ENCODE measurements at regions not wholly inside any gene's neighbourhood (a gene's known extent, or its start where the extent isn't known, plus 50 kb on each side); places are given as distances from the start of the nearest gene placed in this dataset.

GRCh38 chr3:103057487-103057886, 622.7 kb downstream of the ZPLD1 start:
- H3K9me3 ChIP-seq (ENCODE audit: control insufficient read depth, low read length) = no peaks in the 10 kb centered on the region
- no peak for DNase-seq
- H3K27me3 ChIP-seq (ENCODE audit: control insufficient read depth, insufficient read depth) = no peaks in the 10 kb centered on the region
- H3K4me3 ChIP-seq (ENCODE audit: low read length) = no peak overlapping the region
- intact Hi-C loops (cut with DNase I) = no loop called here
- ATAC-seq = no peak
- H3K27ac ChIP-seq (ENCODE audit: low read length) = no peak overlapping the region
- H3K4me1 ChIP-seq (ENCODE audit: control insufficient read depth, insufficient read depth, low read length) = no peaks in the 10 kb centered on the region

GRCh38 chr3:103059432-103059831, 624.6 kb downstream of the ZPLD1 start:
- H3K27me3 ChIP-seq (ENCODE audit: control insufficient read depth, insufficient read depth) = no peaks in the 10 kb centered on the region
- no peaks in the 10 kb centered on the region for H3K4me1 ChIP-seq (ENCODE audit: control insufficient read depth, insufficient read depth, low read length)
- intact Hi-C loops (cut with DNase I) = no loop called here
- 73% methylated on average over 2 of the region's 2 CpGs for WGBS
- no peak overlapping the region for H3K27ac ChIP-seq (ENCODE audit: low read length)
- no peak for DNase-seq
- no peak overlapping the region for H3K4me3 ChIP-seq (ENCODE audit: low read length)
- no peak for ATAC-seq
- H3K9me3 ChIP-seq (ENCODE audit: control insufficient read depth, low read length) = no peaks in the 10 kb centered on the region

- Histone ChIP-seq H3K4me3 (ENCODE audit: low read length) (no peak overlapping the region), H3K9me3 (ENCODE audit: control insufficient read depth, low read length) (no peaks in the 10 kb centered on the region), H3K27me3 (ENCODE audit: control insufficient read depth, insufficient read depth) (no peaks in the 10 kb centered on the region), H3K4me1 (ENCODE audit: control insufficient read depth, insufficient read depth, low read length) (no peaks in the 10 kb centered on the region), H3K27ac (ENCODE audit: low read length) (no peak overlapping the region)
- intact Hi-C loops (cut with DNase I) = no loop called here
- ATAC-seq = no peak
- 85% methylated on average over 3 of the region's 3 CpGs for WGBS
- no peak for DNase-seq
Measured at GRCh38 chr3:103060242-103060641, 625.4 kb downstream of the ZPLD1 start.

- no peak overlapping the region for H3K27ac ChIP-seq (ENCODE audit: low read length)
- WGBS = 81% methylated on average over 2 of the region's 2 CpGs
Measured at GRCh38 chr3:103067963-103068362, 633.1 kb downstream of the ZPLD1 start.

GRCh38 chr3:103075282-103075681, 640.5 kb downstream of the ZPLD1 start:
- Histone ChIP-seq H3K4me1 (ENCODE audit: control insufficient read depth, insufficient read depth, low read length) (no peaks in the 10 kb centered on the region), H3K4me3 (ENCODE audit: low read length) (no peak overlapping the region), H3K27me3 (ENCODE audit: control insufficient read depth, insufficient read depth) (no peaks in the 10 kb centered on the region), H3K27ac (ENCODE audit: low read length) (no peak overlapping the region), H3K9me3 (ENCODE audit: control insufficient read depth, low read length) (no peaks in the 10 kb centered on the region)
- ATAC-seq = no peak
- 83% methylated on average over 2 of the region's 2 CpGs for WGBS
- DNase-seq = no peak
- intact Hi-C loops (cut with DNase I) = no loop called here

More at GRCh38 chr3:103067963-103068362, 633.1 kb downstream of the ZPLD1 start:
- Histone ChIP-seq H3K4me1 (ENCODE audit: control insufficient read depth, insufficient read depth, low read length) (no peaks in the 10 kb centered on the region), H3K27me3 (ENCODE audit: control insufficient read depth, insufficient read depth) (no peaks in the 10 kb centered on the region), H3K4me3 (ENCODE audit: low read length) (no peak overlapping the region), H3K9me3 (ENCODE audit: control insufficient read depth, low read length) (no peaks in the 10 kb centered on the region)
- ATAC-seq (no peak), DNase-seq (no peak)
- intact Hi-C loops (cut with DNase I) = no loop called here

- 83% methylated on average over 3 of the region's 3 CpGs for WGBS
- H3K27me3 ChIP-seq (ENCODE audit: control insufficient read depth, insufficient read depth) = no peaks in the 10 kb centered on the region
Measured at GRCh38 chr3:103077910-103078309, 643.1 kb downstream of the ZPLD1 start.

GRCh38 chr3:103082501-103082900, 647.7 kb downstream of the ZPLD1 start:
- H3K4me1 ChIP-seq (ENCODE audit: control insufficient read depth, insufficient read depth, low read length) = no peaks in the 10 kb centered on the region
- no peak overlapping the region for H3K4me3 ChIP-seq (ENCODE audit: low read length)
- DNase-seq (no peak), ATAC-seq (no peak)
- H3K27me3 ChIP-seq (ENCODE audit: control insufficient read depth, insufficient read depth) = no peaks in the 10 kb centered on the region
- WGBS = 89% methylated on average over 1 of the region's 1 CpG
- H3K9me3 ChIP-seq (ENCODE audit: control insufficient read depth, low read length) = no peaks in the 10 kb centered on the region
- H3K27ac ChIP-seq (ENCODE audit: low read length) = no peak overlapping the region
- intact Hi-C loops (cut with DNase I) = no loop called here

More at GRCh38 chr3:103077910-103078309, 643.1 kb downstream of the ZPLD1 start:
- no peak overlapping the region for H3K27ac ChIP-seq (ENCODE audit: low read length)
- no peaks in the 10 kb centered on the region for H3K9me3 ChIP-seq (ENCODE audit: control insufficient read depth, low read length)
- no peaks in the 10 kb centered on the region for H3K4me1 ChIP-seq (ENCODE audit: control insufficient read depth, insufficient read depth, low read length)
- intact Hi-C loops (cut with DNase I) = no loop called here
- H3K4me3 ChIP-seq (ENCODE audit: low read length) = no peak overlapping the region
- no peak for DNase-seq
- ATAC-seq = no peak

GRCh38 chr3:103083848-103084631, 649.2 kb downstream of the ZPLD1 start:
- Histone ChIP-seq H3K27ac (ENCODE audit: low read length) (no peak overlapping the region), H3K4me1 (ENCODE audit: control insufficient read depth, insufficient read depth, low read length) (no peaks in the 10 kb centered on the region), H3K27me3 (ENCODE audit: control insufficient read depth, insufficient read depth) (no peaks in the 10 kb centered on the region), H3K9me3 (ENCODE audit: control insufficient read depth, low read length) (no peaks in the 10 kb centered on the region), H3K4me3 (ENCODE audit: low read length) (no peak overlapping the region)
- ATAC-seq (no peak), DNase-seq (no peak)
- WGBS = 82% methylated on average over 3 of the region's 3 CpGs
- intact Hi-C loops (cut with DNase I) = no loop called here

- intact Hi-C loops (cut with DNase I) = no loop called here
- no peak for ATAC-seq
Measured at GRCh38 chr3:103085465-103085864, 650.6 kb downstream of the ZPLD1 start.

GRCh38 chr3:103089758-103090157, 654.9 kb downstream of the ZPLD1 start:
- no peak for ATAC-seq
- intact Hi-C loops (cut with DNase I) = no loop called here

More at GRCh38 chr3:103085465-103085864, 650.6 kb downstream of the ZPLD1 start:
- no peaks in the 10 kb centered on the region for H3K27me3 ChIP-seq (ENCODE audit: control insufficient read depth, insufficient read depth)
- H3K4me3 ChIP-seq (ENCODE audit: low read length) = no peak overlapping the region
- H3K4me1 ChIP-seq (ENCODE audit: control insufficient read depth, insufficient read depth, low read length) = no peaks in the 10 kb centered on the region
- H3K9me3 ChIP-seq (ENCODE audit: control insufficient read depth, low read length) = no peaks in the 10 kb centered on the region
- DNase-seq = no peak
- no peak overlapping the region for H3K27ac ChIP-seq (ENCODE audit: low read length)

GRCh38 chr3:103105206-103105605, 670.4 kb downstream of the ZPLD1 start:
- intact Hi-C loops (cut with DNase I) = no loop called here
- no peak for DNase-seq

More at GRCh38 chr3:103089758-103090157, 654.9 kb downstream of the ZPLD1 start:
- H3K4me3 ChIP-seq (ENCODE audit: low read length) = no peak overlapping the region
- H3K9me3 ChIP-seq (ENCODE audit: control insufficient read depth, low read length) = no peaks in the 10 kb centered on the region
- H3K4me1 ChIP-seq (ENCODE audit: control insufficient read depth, insufficient read depth, low read length) = no peaks in the 10 kb centered on the region
- H3K27ac ChIP-seq (ENCODE audit: low read length) = no peak overlapping the region
- H3K27me3 ChIP-seq (ENCODE audit: control insufficient read depth, insufficient read depth) = no peaks in the 10 kb centered on the region
- DNase-seq = no peak

GRCh38 chr3:103112273-103112672, 677.5 kb downstream of the ZPLD1 start:
- ATAC-seq (no peak), DNase-seq (no peak)
- Histone ChIP-seq H3K27ac (ENCODE audit: low read length) (no peak overlapping the region), H3K9me3 (ENCODE audit: control insufficient read depth, low read length) (no peaks in the 10 kb centered on the region), H3K4me1 (ENCODE audit: control insufficient read depth, insufficient read depth, low read length) (no peaks in the 10 kb centered on the region), H3K4me3 (ENCODE audit: low read length) (no peak overlapping the region), H3K27me3 (ENCODE audit: control insufficient read depth, insufficient read depth) (no peaks in the 10 kb centered on the region)
- intact Hi-C loops (cut with DNase I) = no loop called here

More at GRCh38 chr3:103105206-103105605, 670.4 kb downstream of the ZPLD1 start:
- Histone ChIP-seq H3K9me3 (ENCODE audit: control insufficient read depth, low read length) (no peaks in the 10 kb centered on the region), H3K4me1 (ENCODE audit: control insufficient read depth, insufficient read depth, low read length) (no peaks in the 10 kb centered on the region), H3K27me3 (ENCODE audit: control insufficient read depth, insufficient read depth) (no peaks in the 10 kb centered on the region), H3K27ac (ENCODE audit: low read length) (no peak overlapping the region), H3K4me3 (ENCODE audit: low read length) (no peak overlapping the region)
- no peak for ATAC-seq
- WGBS = 88% methylated on average over 2 of the region's 2 CpGs
